GM10248 (cell line): ENCODE measurements at regions not wholly inside any gene's neighbourhood (a gene's known extent, or its start where the extent isn't known, plus 50 kb on each side); places are given as distances from the start of the nearest gene placed in this dataset.

ENCODE experiments used
- CTCF ChIA-PET: fragments of 300-600 bp; sonication (Branson Sonifier 250); formaldehyde crosslinking; extraction: SDS; loops from one replicate; lab custom pipeline; 2021; ENCODE audit warnings: antibody characterized with exemption; lab: Yijun Ruan, JAX
- POLR2A ChIA-PET: fragments of 350-650 bp; sonication (Branson Sonifier 250); formaldehyde crosslinking; extraction: SDS; loops from one replicate; lab custom pipeline; 2020; ENCODE audit warnings: antibody characterized with exemption; lab: Yijun Ruan, JAX
- DNase-seq: peaks from one replicate; pipeline ENCODE4 v3.0.0; 2012; ENCODE audit errors: extremely low spot score
- CTCF ChIP-seq: IDR thresholded peaks from 2 replicates; pipeline ENCODE4 v1.5.1; 2012; ENCODE audit warnings: mild to moderate bottlenecking, low read depth; ENCODE audit errors: extremely low read depth, missing control alignments, control extremely low read depth

- ChIA-PET POLR2A (no interaction called here), CTCF (interaction anchor here (1.2 kb wide), 1 partner anchor 20 kb away, joined by 3 read pairs; no protein-coding TSS in a partner anchor)
- no peak for DNase-seq
- TF ChIP-seq CTCF: no peak
Measured at GRCh38 chr1:59018860-59019259, 235.0 kb upstream of the JUN start.

GRCh38 chr1:59020151-59020997 lies 236.5 kb upstream of the JUN start:
- peak; percentile 75 for DNase-seq
- CTCF ChIA-PET: interaction anchor here (1.0 to 2.0 kb wide), 6 partner anchors 9 to 251 kb away, joined by 3 to 6 read pairs (median 4); no protein-coding TSS in a partner anchor
- TF ChIP-seq CTCF: no peak
- POLR2A ChIA-PET: interaction anchor here (1.4 kb wide), 1 partner anchor 236 kb away, joined by 3 read pairs; the partner anchor contains the start of gene JUN

- no peak for TF ChIP-seq CTCF
- ChIA-PET CTCF (interaction anchor here (0.7 to 1.4 kb wide), 3 partner anchors 8 to 24 kb away, joined by 3 to 6 read pairs (median 4); no protein-coding TSS in a partner anchor), POLR2A (no interaction called here)
- no peak for DNase-seq
Measured at GRCh38 chr1:59022199-59022598, 238.4 kb upstream of the JUN start.

- ChIA-PET POLR2A (no interaction called here), CTCF (no interaction called here)
- no peak for TF ChIP-seq CTCF
- no peak for DNase-seq
Measured at GRCh38 chr1:59022799-59023198, 239.0 kb upstream of the JUN start.

GRCh38 chr1:59025201-59025600 lies 241.4 kb upstream of the JUN start:
- no peak for DNase-seq
- no peak for TF ChIP-seq CTCF
- ChIA-PET POLR2A (interaction anchor here (0.7 kb wide), 2 partner anchors 50 to 159 kb away, joined by 3 to 4 read pairs; no protein-coding TSS in a partner anchor), CTCF (interaction anchor here (1.2 kb wide), 1 partner anchor 28 kb away, joined by 4 read pairs; no protein-coding TSS in a partner anchor)

- no peak for TF ChIP-seq CTCF
- ChIA-PET POLR2A (interaction anchor here (1.1 kb wide), 1 partner anchor 242 kb away, joined by 5 read pairs; the partner anchor contains the start of gene JUN), CTCF (interaction anchor here (1.1 to 2.0 kb wide), 3 partner anchors 13 to 27 kb away, joined by 3 to 6 read pairs (median 3); no protein-coding TSS in a partner anchor)
- peak; percentile 53 for DNase-seq
Measured at GRCh38 chr1:59025898-59026426, 242.1 kb upstream of the JUN start.
